Stimulated activated CD4-positive, alpha-beta T cell treated with anti-CD3 and anti-CD28 coated beads, Interleukin-15, amount 100 ng/mL, for 1 hour (primary cell): ENCODE measurements at regions not wholly inside any gene's neighbourhood (a gene's known extent, or its start where the extent isn't known, plus 50 kb on each side); places are given as distances from the start of the nearest gene placed in this dataset.
"Not testable (repeated sequence)": the region's sequence is repeated elsewhere in the genome, so short reads cannot be mapped to it uniquely, and the experiment has no call there.

Experiments
- DNase-seq, 2 donors: peaks; one replicate each; pipeline ENCODE4 v3.0.0-alpha.2; 2020; ENCODE audit warnings: low read depth in 1 of 2, low spot score in 1 of 2

GRCh38 chr2:145792745-145793144 lies 1272.8 kb upstream of the ZEB2 start:
- no peak for DNase-seq

- no peak for DNase-seq
Measured at GRCh38 chr2:145789636-145790035, 1269.7 kb upstream of the ZEB2 start.

DNA sequence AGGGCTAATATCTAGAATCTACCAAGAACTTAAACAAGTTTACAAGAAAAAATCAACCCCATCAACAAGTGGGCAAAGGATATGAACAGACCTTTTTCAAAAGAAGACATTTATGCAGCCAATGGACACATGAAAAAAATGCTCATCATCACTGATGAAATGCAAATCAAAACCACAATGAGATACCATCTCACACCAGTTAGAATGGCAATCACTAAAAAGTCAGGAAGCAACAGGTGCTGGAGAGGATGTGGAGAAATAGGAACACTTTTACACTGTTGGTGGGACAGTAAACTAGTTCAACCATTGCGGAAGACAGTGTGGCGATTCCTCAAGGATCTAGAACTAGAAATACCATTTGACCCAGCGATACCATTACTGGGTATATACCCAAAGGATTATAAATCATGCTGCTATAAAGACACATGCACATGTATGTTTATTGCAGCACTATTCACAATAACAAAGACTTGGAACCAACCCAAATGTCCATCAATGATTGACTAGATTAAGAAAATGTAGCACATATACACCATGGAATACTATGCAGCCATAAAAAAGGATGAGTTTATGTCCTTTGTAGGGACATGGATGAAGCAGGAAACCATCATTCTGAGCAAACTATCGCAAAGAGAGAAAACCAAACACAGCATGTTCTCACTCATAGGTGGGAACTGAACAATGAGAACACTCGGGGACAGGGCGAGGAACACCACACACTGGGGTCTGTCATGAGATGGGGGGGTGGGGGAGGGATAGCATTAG lies 1267.9 kb upstream of the ZEB2 start:
- not testable (repeated sequence) for DNase-seq

- DNase-seq: not testable (repeated sequence)
Measured at GRCh38 chr2:145782607-145783006, 1262.7 kb upstream of the ZEB2 start.

DNA sequence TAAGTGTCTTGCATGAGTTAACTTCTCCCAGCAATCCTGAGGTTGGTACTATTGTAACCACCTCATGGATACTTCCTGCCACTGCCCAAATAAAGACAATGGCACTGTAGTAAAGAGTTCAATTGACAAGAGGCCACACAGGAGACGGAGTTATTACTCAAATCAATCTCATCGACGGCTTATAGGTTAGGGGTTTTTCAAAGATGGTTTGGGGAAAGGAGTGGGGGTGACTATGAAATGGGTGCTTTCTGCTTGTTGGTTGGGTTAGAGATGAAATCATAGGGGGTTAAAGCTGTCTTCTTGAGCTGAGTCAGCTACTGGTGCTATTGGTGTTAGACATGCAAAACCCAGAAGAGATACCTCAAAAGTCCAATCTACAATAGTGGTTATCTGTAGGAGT lies 1258.0 kb upstream of the ZEB2 start:
- no peak for DNase-seq

- no peak for DNase-seq
Measured at GRCh38 chr2:145777297-145777696, 1257.4 kb upstream of the ZEB2 start.

- no peak for DNase-seq
Measured at GRCh38 chr2:145775591-145775990, 1255.7 kb upstream of the ZEB2 start.

- DNase-seq: no peak
Measured at GRCh38 chr2:145771525-145771924, 1251.6 kb upstream of the ZEB2 start.

- no peak for DNase-seq
Measured at GRCh38 chr2:145769011-145769716, 1249.2 kb upstream of the ZEB2 start.

DNA sequence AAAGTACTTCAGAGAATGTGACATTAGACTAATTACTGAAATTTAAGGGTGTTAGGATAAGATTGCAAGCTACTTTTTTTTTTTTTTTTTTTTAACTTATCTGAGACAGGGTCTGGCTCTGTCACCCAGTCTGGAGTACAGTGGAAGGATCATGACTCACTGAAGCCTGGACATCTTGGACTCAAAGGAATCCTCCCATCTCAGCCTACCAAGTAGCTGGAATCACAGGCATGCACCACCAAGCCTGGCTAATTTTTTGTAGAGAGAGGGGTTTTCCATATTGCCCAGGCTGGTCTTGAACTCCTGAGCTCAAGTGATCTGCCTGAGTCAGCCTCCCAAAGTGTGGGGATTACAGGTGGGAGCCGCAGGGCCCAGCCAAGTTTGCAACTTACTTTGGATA lies 1246.0 kb upstream of the ZEB2 start:
- no peak for DNase-seq

DNA sequence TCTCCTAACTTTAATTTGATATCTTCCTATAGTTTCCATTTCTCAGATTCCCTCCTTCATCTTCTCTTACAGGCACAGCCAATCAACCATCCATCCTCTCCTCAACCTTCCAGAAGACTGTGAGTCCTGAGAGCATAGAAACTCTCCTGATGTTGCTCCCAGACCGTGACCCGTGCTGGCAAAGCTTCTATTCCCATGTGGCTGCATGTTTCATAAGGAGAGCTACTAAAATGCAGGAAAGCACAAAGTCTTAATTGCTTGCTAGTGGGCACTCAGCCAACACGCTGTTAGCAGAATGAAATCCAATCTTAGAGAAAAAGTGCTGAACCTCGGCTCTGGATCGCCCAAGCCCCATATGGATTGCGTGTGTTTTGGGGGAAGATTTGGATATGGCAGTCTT lies 1244.7 kb upstream of the ZEB2 start:
- no peak for DNase-seq

GRCh38 chr2:145760781-145761649 lies 1241.1 kb upstream of the ZEB2 start:
- DNase-seq: no peak

- no peak for DNase-seq
Measured at GRCh38 chr2:145759228-145759915, 1239.5 kb upstream of the ZEB2 start.

DNA sequence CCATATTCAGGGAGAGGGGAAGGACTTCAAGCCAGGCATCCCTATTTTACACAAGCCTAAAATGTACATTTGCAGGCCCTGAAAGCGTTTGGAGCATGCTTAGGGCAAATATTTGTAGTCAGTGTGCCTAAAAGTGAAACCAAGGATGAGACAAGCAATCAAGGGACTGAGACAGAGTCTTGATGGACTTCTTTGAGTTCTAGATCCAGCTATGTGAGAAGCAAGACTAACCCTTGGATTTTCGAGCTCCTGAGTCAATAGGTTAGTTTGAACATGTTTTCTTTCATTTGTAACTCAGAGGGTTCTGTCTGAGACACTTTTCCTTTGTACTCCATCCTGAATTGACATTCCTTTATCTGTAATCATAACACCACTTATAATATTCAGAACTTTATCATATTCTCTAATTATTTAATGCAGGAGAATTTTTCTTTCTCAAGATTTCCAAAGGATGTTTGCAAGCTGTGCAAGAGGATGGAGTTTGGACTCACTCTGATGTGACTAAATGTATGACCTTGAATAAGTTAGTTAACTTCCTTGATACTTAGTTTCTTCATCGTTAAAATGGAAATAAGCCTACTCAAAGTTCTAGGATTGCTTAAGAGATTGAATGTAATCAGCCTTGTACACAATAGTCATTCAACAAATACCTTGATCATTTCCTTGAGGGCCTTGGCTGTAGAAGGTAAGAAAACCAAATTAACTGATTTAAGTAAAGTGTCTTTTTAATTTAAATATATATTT lies 1237.8 kb upstream of the ZEB2 start:
- DNase-seq: no peak

GRCh38 chr2:145755019-145755837 lies 1235.3 kb upstream of the ZEB2 start:
- DNase-seq: no peak

DNA sequence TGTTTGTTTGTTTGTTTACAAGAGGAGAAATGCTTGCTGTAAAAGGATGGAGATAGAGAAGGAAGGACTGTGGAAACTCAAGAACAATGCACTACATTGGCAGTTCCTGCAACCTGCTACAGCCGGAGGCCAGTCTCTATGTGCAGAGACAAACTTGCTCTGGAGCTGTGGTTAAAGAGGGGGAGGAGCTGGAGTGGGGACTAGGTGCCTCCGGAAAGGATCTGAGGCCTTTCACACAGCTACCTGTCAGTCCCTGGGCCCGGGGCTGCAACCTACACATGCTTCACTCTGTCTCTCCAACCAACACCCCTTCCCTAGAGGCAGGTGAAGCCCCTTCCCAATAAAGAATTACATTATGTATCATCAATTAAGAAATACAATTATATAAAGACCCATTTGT lies 1234.0 kb upstream of the ZEB2 start:
- no peak for DNase-seq

DNA sequence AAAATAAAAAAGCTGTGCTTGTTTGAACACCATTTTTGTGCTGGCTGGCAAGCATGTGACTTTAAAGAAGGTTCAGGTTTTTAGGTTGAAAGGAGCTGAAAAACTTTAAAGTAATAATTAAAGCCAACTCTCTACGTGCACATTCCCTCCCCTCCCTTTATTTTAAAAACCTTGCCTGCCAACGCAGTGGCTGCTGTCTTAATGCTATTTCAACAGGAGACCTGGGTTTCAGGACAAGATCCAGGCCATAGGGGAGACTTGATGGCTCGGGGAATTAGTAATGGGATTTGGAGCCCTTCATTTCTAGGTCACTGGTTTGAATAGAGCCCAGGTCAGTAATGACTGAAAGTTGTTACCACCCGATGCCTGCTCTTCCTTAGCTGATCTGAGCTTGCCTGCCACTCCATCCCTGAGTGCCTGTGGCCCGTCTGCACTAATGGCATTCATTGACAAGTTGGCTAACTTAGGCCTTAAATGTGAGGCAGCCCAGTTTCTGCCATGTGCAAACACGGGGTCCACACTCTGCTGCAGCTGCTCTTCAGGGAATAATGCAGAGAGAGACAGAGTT lies 1233.2 kb upstream of the ZEB2 start:
- DNase-seq: no peak

- DNase-seq: no peak
Measured at GRCh38 chr2:145752091-145752806, 1232.3 kb upstream of the ZEB2 start.

GRCh38 chr2:145751629-145752028 lies 1231.7 kb upstream of the ZEB2 start:
- DNase-seq: no peak
